ENCODE measurements at regions not wholly inside any gene's neighbourhood (a gene's known extent, or its start where the extent isn't known, plus 50 kb on each side); places are given as distances from the start of the nearest gene placed in this dataset.

DNA sequence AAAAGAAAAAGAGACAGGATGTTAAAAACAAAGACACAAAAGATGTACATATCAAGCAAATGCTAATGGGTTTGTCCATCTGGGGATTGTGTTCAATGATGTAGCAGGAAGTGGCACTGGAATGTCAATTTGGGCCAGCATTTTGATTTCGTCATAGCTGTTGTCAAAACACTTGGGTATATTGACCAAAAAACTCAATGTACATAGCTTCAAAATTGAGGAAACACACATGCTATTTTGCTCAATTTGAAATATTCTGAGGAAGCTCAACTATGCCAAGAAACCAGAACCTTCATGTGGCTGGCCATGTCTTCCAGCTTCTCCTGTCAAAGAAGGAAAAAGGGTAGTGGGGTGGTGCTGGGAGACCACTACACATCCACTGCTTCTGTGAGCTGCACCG lies 212.7 kb upstream of the GHITM start:
- DNase-seq: no peak
- peaks cover 5% of the 10 kb centered on the region for H3K27me3 Mint-ChIP-seq (ENCODE audit: low read depth, poor library complexity)
- no peaks in the 10 kb centered on the region for H3K9me3 Mint-ChIP-seq
- H3K4me3 Mint-ChIP-seq: no peak overlapping the region
- H3K27ac Mint-ChIP-seq: no peak overlapping the region
- TF ChIP-seq, protein P1, sequence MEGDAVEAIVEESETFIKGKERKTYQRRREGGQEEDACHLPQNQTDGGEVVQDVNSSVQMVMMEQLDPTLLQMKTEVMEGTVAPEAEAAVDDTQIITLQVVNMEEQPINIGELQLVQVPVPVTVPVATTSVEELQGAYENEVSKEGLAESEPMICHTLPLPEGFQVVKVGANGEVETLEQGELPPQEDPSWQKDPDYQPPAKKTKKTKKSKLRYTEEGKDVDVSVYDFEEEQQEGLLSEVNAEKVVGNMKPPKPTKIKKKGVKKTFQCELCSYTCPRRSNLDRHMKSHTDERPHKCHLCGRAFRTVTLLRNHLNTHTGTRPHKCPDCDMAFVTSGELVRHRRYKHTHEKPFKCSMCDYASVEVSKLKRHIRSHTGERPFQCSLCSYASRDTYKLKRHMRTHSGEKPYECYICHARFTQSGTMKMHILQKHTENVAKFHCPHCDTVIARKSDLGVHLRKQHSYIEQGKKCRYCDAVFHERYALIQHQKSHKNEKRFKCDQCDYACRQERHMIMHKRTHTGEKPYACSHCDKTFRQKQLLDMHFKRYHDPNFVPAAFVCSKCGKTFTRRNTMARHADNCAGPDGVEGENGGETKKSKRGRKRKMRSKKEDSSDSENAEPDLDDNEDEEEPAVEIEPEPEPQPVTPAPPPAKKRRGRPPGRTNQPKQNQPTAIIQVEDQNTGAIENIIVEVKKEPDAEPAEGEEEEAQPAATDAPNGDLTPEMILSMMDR (IDR thresholded peaks at IDR 0.05): no peak
- no peaks in the 10 kb centered on the region for H3K4me1 Mint-ChIP-seq
- H3K36me3 Mint-ChIP-seq (ENCODE audit: low read depth): no peaks in the 10 kb centered on the region

DNA sequence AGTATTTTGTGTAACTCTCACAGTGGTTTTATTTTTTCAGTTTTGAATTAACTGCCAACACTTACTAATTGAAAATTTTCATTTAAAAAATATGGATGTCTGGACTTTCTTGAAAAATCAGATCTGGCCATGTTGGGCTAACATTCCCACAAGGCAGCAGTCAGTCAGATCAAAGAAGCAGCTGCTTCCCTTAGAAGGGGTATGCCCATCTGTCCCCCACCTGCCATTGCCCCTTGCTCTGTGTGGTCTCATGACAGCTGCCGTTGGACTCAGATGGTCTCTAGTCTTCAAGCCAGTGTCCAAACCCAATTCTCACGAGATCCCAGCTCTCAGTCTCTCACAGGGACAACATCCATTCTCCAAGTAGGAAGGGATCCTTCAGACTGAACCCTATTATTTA lies 212.1 kb upstream of the GHITM start:
- Mint-ChIP-seq H3K27me3 (ENCODE audit: low read depth, poor library complexity) (peaks cover 7% of the 10 kb centered on the region), H3K4me3 (no peak overlapping the region), H3K27ac (no peak overlapping the region), H3K36me3 (ENCODE audit: low read depth) (no peaks in the 10 kb centered on the region), H3K4me1 (no peaks in the 10 kb centered on the region), H3K9me3 (no peaks in the 10 kb centered on the region)
- no peak for DNase-seq
- TF ChIP-seq, protein P1 (IDR thresholded peaks at IDR 0.05): no peak

DNA sequence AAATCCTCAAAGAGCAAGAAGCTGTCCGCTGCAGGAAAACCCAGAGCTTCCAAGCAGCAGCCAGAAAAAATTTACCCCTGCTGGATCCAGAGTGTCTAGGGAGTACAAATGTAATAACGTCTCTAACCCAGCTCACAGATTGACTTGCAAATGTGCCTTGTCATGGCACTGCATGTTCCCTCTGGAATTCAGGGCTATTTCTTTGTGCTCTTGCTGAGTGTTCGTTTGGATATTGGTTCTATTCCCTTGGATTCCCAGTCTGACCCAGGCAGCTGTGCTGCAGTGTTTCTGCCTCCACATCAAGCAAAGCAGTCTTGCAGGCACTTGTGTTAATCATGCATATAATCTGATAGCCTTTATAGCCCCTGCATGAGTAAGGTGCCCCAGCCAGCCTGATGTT lies 209.9 kb upstream of the GHITM start:
- H3K27ac Mint-ChIP-seq: no peak overlapping the region
- DNase-seq: no peak
- H3K27me3 Mint-ChIP-seq (ENCODE audit: low read depth, poor library complexity): peaks cover 6% of the 10 kb centered on the region
- TF ChIP-seq, protein P1 (IDR thresholded peaks at IDR 0.05): no peak
- no peaks in the 10 kb centered on the region for H3K36me3 Mint-ChIP-seq (ENCODE audit: low read depth)
- H3K4me1 Mint-ChIP-seq: no peaks in the 10 kb centered on the region
- H3K4me3 Mint-ChIP-seq: no peak overlapping the region
- H3K9me3 Mint-ChIP-seq: no peaks in the 10 kb centered on the region

DNA sequence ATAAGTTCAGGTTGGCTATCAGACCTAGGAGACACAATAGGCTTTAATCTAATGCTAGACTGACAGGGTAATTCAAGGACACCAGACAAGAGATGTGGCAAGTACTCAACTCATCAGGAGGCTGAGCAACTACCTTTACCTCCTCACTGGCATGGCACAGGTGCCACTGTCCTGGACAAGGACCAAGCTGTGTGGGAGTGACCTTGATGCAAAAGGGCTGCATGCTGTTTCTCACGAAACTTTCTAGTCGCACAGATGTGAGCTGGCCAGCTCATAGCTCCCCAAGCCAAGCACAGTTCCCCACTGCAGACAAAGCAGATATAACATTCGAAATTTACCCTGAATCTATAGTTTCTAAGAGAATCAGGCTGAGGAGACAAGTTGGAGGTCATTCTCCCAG lies 207.6 kb upstream of the GHITM start:
- H3K27me3 Mint-ChIP-seq (ENCODE audit: low read depth, poor library complexity): peaks cover 13% of the 10 kb centered on the region
- no peak for DNase-seq
- no peak overlapping the region for H3K4me3 Mint-ChIP-seq

DNA sequence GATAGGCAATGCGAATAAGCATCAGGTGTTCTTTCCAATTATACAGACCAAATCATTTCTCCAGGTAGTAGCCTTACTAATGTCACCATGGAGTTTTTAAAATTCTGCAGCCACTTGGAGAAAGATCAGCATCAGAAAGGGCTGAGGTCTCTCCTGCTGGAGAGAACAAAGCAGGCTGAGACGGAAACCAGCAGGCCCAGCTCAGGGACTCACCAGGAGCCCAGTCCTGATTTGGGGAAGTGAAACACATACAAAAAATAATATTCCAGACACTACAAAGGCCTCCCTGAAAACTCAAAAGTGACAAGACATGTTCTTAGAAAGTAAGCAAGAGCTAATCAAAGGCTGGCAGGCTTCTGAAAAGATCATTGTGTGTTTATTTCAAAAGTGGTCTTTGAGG lies 207.1 kb upstream of the GHITM start:
- H3K27ac Mint-ChIP-seq: no peak overlapping the region
- H3K27me3 Mint-ChIP-seq (ENCODE audit: low read depth, poor library complexity): peaks cover 13% of the 10 kb centered on the region
- H3K4me3 Mint-ChIP-seq: no peak overlapping the region
- no peaks in the 10 kb centered on the region for H3K9me3 Mint-ChIP-seq
- TF ChIP-seq, protein P1 (IDR thresholded peaks at IDR 0.05): no peak
- no peak for DNase-seq
- no peaks in the 10 kb centered on the region for H3K4me1 Mint-ChIP-seq
- no peaks in the 10 kb centered on the region for H3K36me3 Mint-ChIP-seq (ENCODE audit: low read depth)

More for the DNA sequence above, 207.6 kb upstream of the GHITM start:
- H3K36me3 Mint-ChIP-seq (ENCODE audit: low read depth): no peaks in the 10 kb centered on the region
- no peaks in the 10 kb centered on the region for H3K9me3 Mint-ChIP-seq
- no peaks in the 10 kb centered on the region for H3K4me1 Mint-ChIP-seq
- TF ChIP-seq, protein P1 (IDR thresholded peaks at IDR 0.05): no peak
- H3K27ac Mint-ChIP-seq: no peak overlapping the region

DNA sequence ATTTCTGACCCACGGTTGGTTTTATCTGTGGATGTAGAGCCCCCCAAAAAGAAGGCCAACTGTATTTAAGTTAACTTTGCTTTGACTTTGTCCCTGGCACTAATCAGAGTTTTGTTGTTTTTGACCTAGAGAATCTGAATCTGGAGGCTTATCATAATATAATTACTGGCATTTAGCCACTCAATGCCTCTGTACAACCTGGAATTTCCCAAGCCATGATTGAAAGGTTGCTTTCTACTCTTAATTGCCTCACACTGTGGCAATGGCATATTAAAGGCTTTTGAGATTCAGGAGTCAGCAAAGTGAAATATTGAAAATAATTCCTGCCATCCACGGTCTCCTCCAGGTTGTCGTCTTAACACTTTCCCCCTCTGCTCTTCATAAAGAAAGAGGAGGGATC lies 205.2 kb upstream of the GHITM start:
- no peaks in the 10 kb centered on the region for H3K4me1 Mint-ChIP-seq
- peaks cover 14% of the 10 kb centered on the region for H3K27me3 Mint-ChIP-seq (ENCODE audit: low read depth, poor library complexity)
- H3K9me3 Mint-ChIP-seq: no peaks in the 10 kb centered on the region
- DNase-seq: no peak
- TF ChIP-seq, protein P1 (IDR thresholded peaks at IDR 0.05): no peak
- H3K36me3 Mint-ChIP-seq (ENCODE audit: low read depth): no peaks in the 10 kb centered on the region
- no peak overlapping the region for H3K27ac Mint-ChIP-seq
- no peak overlapping the region for H3K4me3 Mint-ChIP-seq
